ENCODE measurements at regions not wholly inside any gene's neighbourhood (a gene's known extent, or its start where the extent isn't known, plus 50 kb on each side); places are given as distances from the start of the nearest gene placed in this dataset.
"Not testable (repeated sequence)": the region's sequence is repeated elsewhere in the genome, so short reads cannot be mapped to it uniquely, and the experiment has no call there.

DNA sequence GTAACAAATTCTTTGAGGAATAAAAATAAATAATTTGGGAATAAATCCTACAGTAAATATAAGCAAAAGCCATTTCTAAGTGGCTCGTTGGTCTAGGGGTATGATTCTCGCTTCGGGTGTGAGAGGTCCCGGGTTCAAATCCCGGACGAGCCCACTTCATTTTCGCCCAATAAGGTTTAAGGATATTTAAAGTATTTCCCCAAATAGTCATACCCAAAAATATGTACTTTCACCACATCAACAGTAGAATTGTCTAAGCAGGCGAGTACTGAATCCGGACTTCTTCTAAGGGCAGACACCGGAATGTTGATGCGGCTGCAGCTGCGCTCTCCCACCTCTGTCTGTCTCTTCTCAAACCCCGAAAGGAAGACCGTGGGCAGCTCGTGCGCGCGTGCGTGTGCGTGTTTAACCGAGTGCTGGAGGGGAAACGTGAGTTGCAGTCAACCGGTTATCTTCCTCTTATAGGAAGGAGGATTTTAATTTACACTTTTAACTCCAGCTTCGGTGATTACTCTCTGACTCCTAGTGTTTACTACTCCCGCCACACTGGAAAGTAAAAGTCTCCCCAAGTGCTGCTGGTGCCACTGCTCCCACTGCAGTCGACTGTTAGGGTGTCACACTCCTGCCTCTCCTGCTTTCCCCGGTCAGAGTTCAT, 155.7 kb upstream of the PRSS16 start:
- FAIRE-seq, result peak; percentile 86
- peak; percentile 51 for DNase-seq (ENCODE audit: insufficient read length, low spot score)

GRCh38 chr6:27092316-27092692, 155.2 kb upstream of the PRSS16 start:
- FAIRE-seq (no peak), DNase-seq (ENCODE audit: insufficient read length, low spot score) (no peak)

- DNase-seq (ENCODE audit: insufficient read length, low spot score) (no peak), FAIRE-seq (no peak)
Measured at GRCh38 chr6:27095914-27096313, 151.6 kb upstream of the PRSS16 start.

GRCh38 chr6:27096834-27097511, 150.5 kb upstream of the PRSS16 start:
- peak; percentile 23 for DNase-seq (ENCODE audit: insufficient read length, low spot score)
- no peak for FAIRE-seq

- FAIRE-seq (no peak), DNase-seq (ENCODE audit: insufficient read length, low spot score) (no peak)
Measured at GRCh38 chr6:27098956-27099355, 148.5 kb upstream of the PRSS16 start.

DNA sequence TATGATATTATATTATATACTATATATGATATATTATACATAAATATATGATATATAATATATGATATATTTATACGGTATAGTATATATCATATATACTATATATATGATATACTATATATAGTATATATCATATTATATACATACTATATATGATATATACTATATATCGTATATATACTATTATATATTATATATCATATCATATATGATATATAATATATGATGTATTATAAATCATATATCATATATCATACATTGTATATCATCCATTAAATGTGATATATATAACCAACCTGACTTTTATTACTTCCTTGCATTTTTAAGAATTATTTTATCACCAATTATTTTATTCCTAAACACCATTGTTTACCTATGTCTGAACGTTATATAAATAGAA, 146.6 kb upstream of the PRSS16 start:
- no peak for DNase-seq (ENCODE audit: insufficient read length, low spot score)
- no peak for FAIRE-seq

GRCh38 chr6:27101824-27102223, 145.7 kb upstream of the PRSS16 start:
- DNase-seq (ENCODE audit: insufficient read length, low spot score), result no peak
- no peak for FAIRE-seq

DNA sequence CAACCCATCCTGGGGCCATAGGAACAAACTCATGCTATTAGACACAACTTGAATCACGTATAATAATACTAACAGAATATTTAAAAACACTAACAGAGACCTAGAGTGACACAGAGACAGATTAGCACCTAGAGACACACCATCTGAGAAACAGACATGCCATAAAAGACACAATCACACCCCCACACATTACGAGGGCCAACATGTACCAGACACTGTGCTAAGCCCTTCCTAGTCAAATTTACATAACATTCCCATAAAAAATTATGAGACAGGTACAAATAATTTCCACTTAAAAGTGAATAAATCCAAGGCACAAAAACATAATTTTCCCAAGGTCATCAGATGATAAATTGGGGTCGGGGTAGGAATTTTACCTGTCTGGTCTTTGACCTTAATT, 141.1 kb upstream of the PRSS16 start:
- DNase-seq (ENCODE audit: insufficient read length, low spot score) (no peak), FAIRE-seq (no peak)

DNA sequence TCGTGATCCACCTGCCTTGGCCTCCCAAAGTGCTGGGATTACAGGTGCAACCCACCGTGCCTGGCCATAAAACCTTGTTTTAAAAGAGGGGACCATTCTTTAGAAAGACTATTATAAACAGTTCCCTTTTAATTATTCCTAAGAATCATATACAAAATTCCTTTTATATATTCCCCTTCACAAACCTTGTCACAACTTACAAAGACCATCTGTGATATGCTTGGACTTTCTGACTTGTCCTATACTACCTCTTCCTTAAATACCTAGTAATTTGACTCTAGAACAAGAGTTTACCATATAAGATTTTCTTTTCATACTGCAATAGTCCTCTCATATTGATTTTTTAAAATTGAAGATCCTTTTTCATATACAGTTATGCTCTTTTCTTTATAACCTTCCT, 135.8 kb upstream of the PRSS16 start:
- FAIRE-seq (no peak), DNase-seq (ENCODE audit: insufficient read length, low spot score) (no peak)

- no peak for FAIRE-seq
Measured at GRCh38 chr6:27112974-27113373, 134.5 kb upstream of the PRSS16 start.

GRCh38 chr6:27119329-27119728, 128.2 kb upstream of the PRSS16 start:
- DNase-seq (ENCODE audit: insufficient read length, low spot score), result no peak
- FAIRE-seq, result no peak

More at GRCh38 chr6:27112974-27113373, 134.5 kb upstream of the PRSS16 start:
- DNase-seq (ENCODE audit: insufficient read length, low spot score), result no peak

DNA sequence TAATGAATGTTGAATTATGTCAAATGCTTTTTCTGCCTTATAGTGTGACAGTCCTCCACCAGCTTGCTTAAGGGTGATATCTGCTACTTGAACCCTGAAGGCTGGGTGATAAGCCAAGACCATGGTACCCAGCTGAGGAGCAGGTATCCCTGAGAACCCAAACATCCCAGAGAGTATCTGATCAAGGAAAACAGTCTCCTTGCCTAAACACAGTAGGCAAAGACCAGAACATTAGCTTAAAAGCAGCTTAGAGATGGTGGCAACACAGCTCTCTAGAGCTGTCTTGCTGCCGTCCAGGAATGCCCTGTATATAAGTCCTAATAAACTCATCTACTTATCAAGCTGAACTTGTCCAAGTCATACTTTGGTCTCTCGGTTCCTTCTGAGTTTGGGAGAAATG, 127.7 kb upstream of the PRSS16 start:
- DNase-seq (ENCODE audit: insufficient read length, low spot score) (no peak), FAIRE-seq (no peak)

- no peak for FAIRE-seq
- DNase-seq (ENCODE audit: insufficient read length, low spot score), result no peak
Measured at GRCh38 chr6:27121640-27122039, 125.9 kb upstream of the PRSS16 start.

DNA sequence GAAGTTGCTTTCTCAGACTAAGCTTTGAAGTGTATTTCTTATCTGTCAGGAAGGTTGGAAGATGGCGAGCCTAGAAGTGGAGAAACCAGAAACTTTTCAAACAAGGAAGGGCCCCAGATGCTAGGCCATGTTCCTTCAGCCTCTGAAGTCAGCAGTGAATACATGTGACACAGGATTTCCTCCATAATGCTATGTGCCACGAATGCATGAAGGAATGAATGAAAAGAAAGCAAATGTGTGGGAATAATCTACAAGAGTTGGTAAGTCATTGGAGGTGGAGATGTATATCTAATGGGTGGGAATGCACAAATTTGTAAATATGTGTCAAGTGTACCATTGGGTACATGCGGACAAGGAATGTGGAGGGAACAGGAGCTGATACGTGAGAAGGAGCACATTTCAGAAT, 123.2 kb upstream of the PRSS16 start:
- no peak for FAIRE-seq
- DNase-seq (ENCODE audit: insufficient read length, low spot score), result no peak

- DNase-seq (ENCODE audit: insufficient read length, low spot score), result no peak
- no peak for FAIRE-seq
Measured at GRCh38 chr6:27126046-27126814, 121.3 kb upstream of the PRSS16 start.

DNA sequence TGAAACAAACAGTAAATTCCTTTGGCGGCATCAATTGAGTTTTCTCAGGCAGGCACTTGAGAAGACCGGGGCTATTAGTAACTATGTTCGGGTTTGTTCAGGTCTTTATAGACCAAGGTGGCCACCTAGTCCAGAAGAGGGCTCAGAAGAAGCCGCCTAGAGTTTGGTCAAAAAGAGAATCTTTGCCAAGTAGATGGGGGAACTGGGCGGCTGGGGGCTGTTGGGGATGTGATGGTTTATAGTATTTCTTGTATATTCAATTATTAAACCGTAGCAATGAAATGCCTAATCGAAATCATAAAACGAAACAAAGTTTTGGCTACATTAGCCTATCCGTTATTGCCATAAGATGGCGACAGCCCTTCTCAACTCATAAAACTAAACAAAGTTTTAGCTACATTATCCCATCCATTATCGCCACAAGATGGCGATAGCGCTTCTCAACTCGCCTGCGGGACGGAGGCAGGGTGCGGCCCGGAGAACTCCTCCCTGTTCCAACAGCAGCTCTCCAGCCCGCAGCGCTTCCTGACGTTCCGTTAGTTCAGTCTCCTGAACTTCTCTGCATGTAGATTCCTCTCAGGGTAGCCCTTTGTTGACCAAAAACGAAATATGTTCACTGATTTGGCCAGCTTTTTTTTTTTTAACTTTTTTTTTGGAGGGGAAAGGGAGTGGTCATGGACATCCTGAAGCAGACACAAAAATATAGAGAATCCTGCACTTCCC, 120.5 kb upstream of the PRSS16 start:
- DNase-seq (ENCODE audit: insufficient read length, low spot score) (peak; percentile 71), FAIRE-seq (peak; percentile 88)

DNA sequence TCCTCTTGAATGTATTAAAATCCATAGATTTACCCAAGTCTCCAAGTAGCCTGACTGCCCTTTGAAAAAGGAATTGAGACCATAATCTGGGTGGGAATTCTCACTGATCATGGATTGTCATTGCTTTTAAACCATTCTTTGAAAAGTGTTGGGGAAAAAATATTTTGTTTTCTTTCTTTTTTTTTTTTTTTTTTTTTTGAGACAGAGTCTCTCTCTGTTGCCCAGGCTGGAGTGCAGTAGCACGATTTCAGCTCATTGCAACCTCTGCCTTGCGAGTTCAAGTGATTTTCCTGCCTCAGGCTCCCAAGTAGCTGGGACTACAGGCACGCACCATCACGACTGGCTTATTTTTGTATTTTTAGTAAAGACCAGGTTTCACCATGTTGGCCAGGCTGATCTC, 119.6 kb upstream of the PRSS16 start:
- DNase-seq (ENCODE audit: insufficient read length, low spot score); FAIRE-seq: not testable (repeated sequence)

DNA sequence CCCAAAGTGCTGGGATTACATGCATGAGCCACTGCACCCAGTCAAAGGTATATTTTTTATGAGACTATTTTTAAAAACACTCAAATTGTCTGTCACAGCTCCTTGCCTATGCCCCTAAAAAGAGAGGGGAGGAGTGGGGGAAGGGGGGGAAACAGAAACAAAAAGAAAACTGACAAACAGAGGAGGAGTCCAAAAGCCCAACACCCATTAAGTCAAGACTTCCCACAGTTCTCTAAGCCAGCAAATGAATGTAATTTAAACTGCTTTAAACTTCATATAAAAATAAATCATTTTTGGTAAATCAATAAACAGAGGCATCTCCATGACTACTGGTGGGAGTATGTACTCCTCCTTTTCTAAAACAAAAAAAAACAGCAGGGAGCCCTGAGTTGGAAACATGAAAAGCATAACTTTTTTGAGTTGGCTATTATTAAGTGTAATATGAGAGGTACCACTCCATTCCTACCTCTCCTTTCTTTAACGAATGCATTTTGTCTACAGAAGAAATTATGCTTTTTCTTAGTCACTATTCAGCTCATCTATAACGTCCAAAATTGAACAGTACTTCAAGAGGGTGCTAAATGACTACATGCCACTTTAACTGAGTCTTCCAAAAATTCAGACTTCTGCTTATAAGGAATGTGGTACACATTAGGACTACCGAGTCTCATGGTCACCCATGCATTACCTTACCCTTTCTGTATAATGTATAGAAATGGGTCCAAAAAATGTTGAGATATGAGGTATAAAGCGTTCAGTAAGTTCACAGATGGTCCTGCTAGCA, 119.0 kb upstream of the PRSS16 start:
- FAIRE-seq (no peak), DNase-seq (ENCODE audit: insufficient read length, low spot score) (no peak)

- peak; percentile 72 for FAIRE-seq
- DNase-seq (ENCODE audit: insufficient read length, low spot score), result no peak
Measured at GRCh38 chr6:27129095-27129815, 118.2 kb upstream of the PRSS16 start.

DNA sequence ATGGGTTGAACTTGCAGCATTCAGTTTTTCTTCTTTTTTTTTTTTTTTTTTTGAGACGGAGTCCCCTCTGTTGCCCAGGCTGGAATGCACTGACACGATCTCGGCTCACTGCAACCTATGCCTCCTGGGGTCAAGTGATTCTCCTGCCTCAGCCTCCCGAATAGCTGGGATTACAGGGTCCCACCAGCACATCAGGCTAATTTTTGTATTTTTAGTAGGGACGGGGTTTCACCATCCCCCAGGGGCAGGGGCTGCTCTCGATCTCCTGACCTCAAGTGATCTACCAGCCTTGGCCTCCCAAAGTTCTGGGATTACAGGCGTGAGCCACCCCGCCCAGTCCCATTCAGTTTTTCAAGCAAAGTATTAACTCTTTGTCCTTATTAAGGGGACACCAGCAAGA, 117.6 kb upstream of the PRSS16 start:
- DNase-seq (ENCODE audit: insufficient read length, low spot score) (no peak), FAIRE-seq (no peak)
